Esophagus squamous epithelium (tissue), 4 donors: ENCODE measurements at regions not wholly inside any gene's neighbourhood (a gene's known extent, or its start where the extent isn't known, plus 50 kb on each side); places are given as distances from the start of the nearest gene placed in this dataset.

ENCODE experiments used
- POLR2A ChIP-seq, 4 donors: fragments of 450-650 bp; IDR thresholded peaks; one replicate each; pipeline ENCODE4 v1.6.1; 2017; ENCODE audit warnings: antibody characterized with exemption in 4 of 4, mild to moderate bottlenecking in 4 of 4, moderate library complexity in 3 of 4
- TF ChIP-seq, protein P1 (sequence below), 6 experiments: fragments of 450-650 bp in 4 of 6; fragments of 200-600 bp in 2 of 6; sonication (generic) in 2 of 6; IDR thresholded peaks; one replicate each; pipeline ENCODE4 v1.5.1; 2016 to 2019; ENCODE audit warnings: antibody characterized with exemption in 6 of 6, mild to moderate bottlenecking in 4 of 6, moderate library complexity in 4 of 6

DNA sequence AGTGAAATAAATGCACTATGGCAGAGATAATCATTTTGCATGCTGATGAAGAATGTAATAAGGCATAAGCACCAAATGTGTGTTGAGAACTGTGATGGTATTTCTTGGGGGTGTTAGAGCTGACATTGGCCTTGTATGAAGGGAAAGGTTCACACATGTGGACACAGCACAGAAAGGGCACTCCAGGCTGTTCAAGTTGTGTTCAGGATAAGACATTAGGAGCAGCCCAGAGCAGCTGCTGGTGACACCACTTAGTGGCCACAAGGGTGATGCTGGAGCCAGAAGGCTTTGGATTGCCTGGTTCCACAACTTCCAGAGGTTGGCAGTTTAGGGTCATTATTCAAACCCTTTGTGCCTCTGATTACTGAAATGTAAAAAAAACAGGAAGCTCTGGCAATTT lies 155.4 kb downstream of the GOLGA6L6 start:
- TF ChIP-seq, protein P1, sequence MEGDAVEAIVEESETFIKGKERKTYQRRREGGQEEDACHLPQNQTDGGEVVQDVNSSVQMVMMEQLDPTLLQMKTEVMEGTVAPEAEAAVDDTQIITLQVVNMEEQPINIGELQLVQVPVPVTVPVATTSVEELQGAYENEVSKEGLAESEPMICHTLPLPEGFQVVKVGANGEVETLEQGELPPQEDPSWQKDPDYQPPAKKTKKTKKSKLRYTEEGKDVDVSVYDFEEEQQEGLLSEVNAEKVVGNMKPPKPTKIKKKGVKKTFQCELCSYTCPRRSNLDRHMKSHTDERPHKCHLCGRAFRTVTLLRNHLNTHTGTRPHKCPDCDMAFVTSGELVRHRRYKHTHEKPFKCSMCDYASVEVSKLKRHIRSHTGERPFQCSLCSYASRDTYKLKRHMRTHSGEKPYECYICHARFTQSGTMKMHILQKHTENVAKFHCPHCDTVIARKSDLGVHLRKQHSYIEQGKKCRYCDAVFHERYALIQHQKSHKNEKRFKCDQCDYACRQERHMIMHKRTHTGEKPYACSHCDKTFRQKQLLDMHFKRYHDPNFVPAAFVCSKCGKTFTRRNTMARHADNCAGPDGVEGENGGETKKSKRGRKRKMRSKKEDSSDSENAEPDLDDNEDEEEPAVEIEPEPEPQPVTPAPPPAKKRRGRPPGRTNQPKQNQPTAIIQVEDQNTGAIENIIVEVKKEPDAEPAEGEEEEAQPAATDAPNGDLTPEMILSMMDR (IDR thresholded peaks at IDR 0.05) = no peak
- no peak for TF ChIP-seq POLR2A (IDR thresholded peaks at IDR 0.05)
